ENCODE measurements at regions not wholly inside any gene's neighbourhood (a gene's known extent, or its start where the extent isn't known, plus 50 kb on each side); places are given as distances from the start of the nearest gene placed in this dataset.

DNA sequence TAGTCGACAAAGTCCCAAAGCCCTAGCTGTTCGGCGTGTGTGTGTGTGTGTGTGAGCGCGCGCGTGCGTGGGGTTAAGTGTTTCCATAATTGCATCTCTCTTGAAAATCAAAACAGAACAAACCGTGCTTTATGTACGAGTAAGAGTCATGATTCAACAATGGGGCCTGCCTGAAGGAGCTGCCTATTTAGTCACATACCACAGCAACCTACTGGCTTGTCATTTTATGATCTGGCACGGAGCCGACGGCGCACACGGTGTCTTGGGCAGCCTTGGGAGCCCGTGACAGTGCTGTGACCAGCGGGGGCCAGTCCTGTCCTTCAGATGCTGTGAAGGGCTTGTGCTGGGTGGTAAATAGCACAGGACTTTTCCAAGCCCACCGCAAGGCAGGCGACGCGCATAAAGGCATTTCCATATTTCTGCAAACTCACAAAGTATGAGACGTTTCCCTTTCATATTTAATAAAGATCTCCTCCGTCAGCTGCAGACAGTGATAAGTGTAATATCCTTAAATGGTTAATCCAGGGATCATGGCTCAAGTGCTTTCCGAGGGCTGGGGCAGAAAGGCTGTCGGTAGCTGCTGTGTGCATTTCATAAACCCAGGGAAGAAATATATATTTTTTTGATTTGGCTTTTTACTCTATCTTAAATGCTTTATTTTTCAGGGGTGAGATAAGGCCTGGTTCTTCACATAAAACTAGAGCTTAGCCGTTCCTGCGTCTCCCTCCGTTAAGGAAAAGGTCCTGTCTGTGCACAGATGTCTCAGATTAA lies 270.2 kb upstream of the IRX1 start:
- TF ChIP-seq POLR2A (IDR thresholded peaks at IDR 0.05) = no peak
- TF ChIP-seq, protein P1, sequence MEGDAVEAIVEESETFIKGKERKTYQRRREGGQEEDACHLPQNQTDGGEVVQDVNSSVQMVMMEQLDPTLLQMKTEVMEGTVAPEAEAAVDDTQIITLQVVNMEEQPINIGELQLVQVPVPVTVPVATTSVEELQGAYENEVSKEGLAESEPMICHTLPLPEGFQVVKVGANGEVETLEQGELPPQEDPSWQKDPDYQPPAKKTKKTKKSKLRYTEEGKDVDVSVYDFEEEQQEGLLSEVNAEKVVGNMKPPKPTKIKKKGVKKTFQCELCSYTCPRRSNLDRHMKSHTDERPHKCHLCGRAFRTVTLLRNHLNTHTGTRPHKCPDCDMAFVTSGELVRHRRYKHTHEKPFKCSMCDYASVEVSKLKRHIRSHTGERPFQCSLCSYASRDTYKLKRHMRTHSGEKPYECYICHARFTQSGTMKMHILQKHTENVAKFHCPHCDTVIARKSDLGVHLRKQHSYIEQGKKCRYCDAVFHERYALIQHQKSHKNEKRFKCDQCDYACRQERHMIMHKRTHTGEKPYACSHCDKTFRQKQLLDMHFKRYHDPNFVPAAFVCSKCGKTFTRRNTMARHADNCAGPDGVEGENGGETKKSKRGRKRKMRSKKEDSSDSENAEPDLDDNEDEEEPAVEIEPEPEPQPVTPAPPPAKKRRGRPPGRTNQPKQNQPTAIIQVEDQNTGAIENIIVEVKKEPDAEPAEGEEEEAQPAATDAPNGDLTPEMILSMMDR (IDR thresholded peaks at IDR 0.05) = no peak

All from body of pancreas (tissue), 4 donors.